H1 (cell line): ENCODE measurements at regions not wholly inside any gene's neighbourhood (a gene's known extent, or its start where the extent isn't known, plus 50 kb on each side); places are given as distances from the start of the nearest gene placed in this dataset.

Experiments used
- CREB1 ChIP-seq: IDR thresholded peaks from 2 replicates; pipeline ENCODE4 v1.6.1; 2012; ENCODE audit warnings: inconsistent platforms
- CTCF ChIP-seq, 3 experiments: IDR thresholded peaks; 1 replicate in 2 of 3; 2 replicates in 1 of 3; pipeline versions ENCODE4 v1.5.1 to v1.6.1; 2011; ENCODE audit warnings: low read length in 3 of 3, mild to moderate bottlenecking in 3 of 3, inconsistent platforms in 2 of 3, low read depth in 1 of 3, moderate library complexity in 1 of 3; ENCODE audit not compliant: insufficient read depth in 1 of 3; ENCODE audit errors: control extremely low read depth in 1 of 3
- EP300 ChIP-seq, 2 experiments: IDR thresholded peaks; 1 replicate in 1 of 2; 2 replicates in 1 of 2; pipeline ENCODE4 v1.6.1; 2011 to 2012; ENCODE audit warnings: low read depth in 2 of 2, low read length in 2 of 2, mild to moderate bottlenecking in 2 of 2, borderline replicate concordance in 1 of 2, inconsistent platforms in 1 of 2, moderate library complexity in 1 of 2
- GTF2F1 ChIP-seq: IDR thresholded peaks from 2 replicates; pipeline ENCODE4 v1.6.1; 2012; ENCODE audit warnings: low read depth, low read length, improper control_type of control experiment, borderline replicate concordance
- HDAC2 ChIP-seq, 2 experiments: fragments of 300-600 bp in 1 of 2; sonication (generic) in 1 of 2; IDR thresholded peaks; 2 replicates each; pipeline ENCODE4 v1.6.1; 2011 to 2012; ENCODE audit warnings: low read depth in 2 of 2, low read length in 2 of 2, mild to moderate bottlenecking in 2 of 2, moderate library complexity in 2 of 2, borderline replicate concordance in 1 of 2, inconsistent platforms in 1 of 2
- JUND ChIP-seq: IDR thresholded peaks from 2 replicates; pipeline ENCODE4 v1.6.1; 2011; ENCODE audit warnings: mild to moderate bottlenecking, improper control_type of control experiment, low read length
- POLR2AphosphoS5 ChIP-seq: IDR thresholded peaks from 2 replicates; pipeline ENCODE4 v1.6.1; 2011; ENCODE audit warnings: low read depth, low read length
- SP2 ChIP-seq: IDR thresholded peaks from 2 replicates; pipeline ENCODE4 v1.6.1; 2012; ENCODE audit warnings: mild to moderate bottlenecking, low read length, inconsistent platforms
- USF2 ChIP-seq: IDR thresholded peaks from 2 replicates; pipeline ENCODE4 v1.6.1; 2011; ENCODE audit warnings: low read length, improper control_type of control experiment

GRCh38 chr5:87539839-87540238 lies 127.1 kb upstream of the CCNH start:
- no peak for TF ChIP-seq CTCF (IDR thresholded peaks at IDR 0.05; ENCODE audit: control extremely low read depth in 1 of 3, insufficient read depth in 1 of 3, low read depth in 1 of 3, low read length in 3 of 3)
- no peak for TF ChIP-seq USF2
- no peak for TF ChIP-seq POLR2AphosphoS5
- TF ChIP-seq SP2: no peak
- TF ChIP-seq HDAC2 (IDR thresholded peaks at IDR 0.05; ENCODE audit: borderline replicate concordance in 1 of 2, low read depth in 2 of 2, low read length in 2 of 2): no peak
- TF ChIP-seq JUND: no peak
- no peak for TF ChIP-seq CREB1
- TF ChIP-seq EP300 (IDR thresholded peaks at IDR 0.05; ENCODE audit: borderline replicate concordance in 1 of 2, low read depth in 2 of 2, low read length in 2 of 2): no peak
- TF ChIP-seq GTF2F1: no peak
